ENCODE measurements at regions not wholly inside any gene's neighbourhood (a gene's known extent, or its start where the extent isn't known, plus 50 kb on each side); places are given as distances from the start of the nearest gene placed in this dataset.

DNA sequence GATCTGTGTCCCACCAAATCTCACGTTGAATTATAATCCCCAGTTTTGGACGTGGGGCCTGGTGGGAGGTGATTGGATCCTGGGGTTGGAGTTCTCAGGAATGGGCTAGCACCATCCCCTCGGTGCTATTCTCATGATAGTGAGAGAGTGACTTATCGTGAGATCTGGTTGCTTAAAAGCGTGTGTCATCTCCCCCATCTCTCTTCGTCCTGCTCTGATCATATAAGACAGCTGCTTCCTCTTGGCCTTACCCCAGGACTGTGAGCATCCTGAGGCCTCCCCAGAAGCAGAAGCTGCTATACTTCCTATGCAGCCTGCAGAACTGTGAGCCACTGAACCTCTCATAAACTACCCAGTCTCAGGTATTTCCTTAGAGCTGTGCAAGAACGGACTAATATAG, 163.7 kb upstream of the NDUFV2 start:
- DNase-seq (ENCODE audit: low spot score), result no peak
- in situ Hi-C loops (cut with MboI; ENCODE audit: low pct_unique_long_range_greater_than_20kb, low sequenced_read_pairs, unreplicated experiment), result no loop called here

DNA sequence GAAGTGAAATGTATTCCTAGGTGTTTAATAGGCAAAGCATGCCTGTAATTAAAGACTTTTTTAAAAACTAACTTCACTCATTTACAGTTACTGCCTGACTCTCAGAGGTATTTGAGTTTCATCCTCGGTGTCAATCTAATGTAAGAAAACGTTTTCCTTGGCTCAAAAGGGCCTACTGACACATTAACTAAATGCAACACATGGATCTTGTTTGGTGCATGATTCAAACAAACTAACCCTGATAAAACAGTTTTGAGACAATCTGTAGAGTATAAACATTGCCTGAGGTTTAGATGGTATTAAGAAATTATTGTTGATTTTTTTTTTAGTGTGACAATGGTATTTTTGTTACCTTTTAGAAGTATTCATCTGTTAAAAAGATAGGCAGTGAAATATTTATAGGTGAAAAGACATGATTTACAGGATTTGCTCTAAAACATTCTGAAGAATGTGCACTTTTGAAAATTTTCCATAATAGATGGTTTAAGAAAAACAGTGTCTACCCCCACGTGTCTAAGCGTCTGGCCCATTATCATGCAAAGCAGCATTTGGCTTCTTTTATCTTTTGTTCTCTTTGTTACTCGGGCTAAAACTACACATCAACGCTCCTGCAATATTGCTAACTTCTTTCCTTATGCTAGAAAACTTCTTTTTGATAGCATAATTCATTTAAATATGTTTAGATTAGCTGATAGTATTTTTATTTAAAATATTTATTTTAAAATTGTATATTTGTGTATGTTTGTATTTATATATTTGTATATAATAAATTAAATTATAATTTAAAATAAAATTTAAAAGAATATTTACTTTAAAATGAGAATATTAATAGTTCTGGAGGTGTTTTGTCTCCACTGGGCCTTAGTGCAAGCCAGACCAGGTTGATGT, 160.2 kb upstream of the NDUFV2 start:
- in situ Hi-C loops (cut with MboI; ENCODE audit: low pct_unique_long_range_greater_than_20kb, low sequenced_read_pairs, unreplicated experiment), result no loop called here

More for the DNA sequence above, 163.7 kb upstream of the NDUFV2 start:
- TF ChIP-seq, protein P1, sequence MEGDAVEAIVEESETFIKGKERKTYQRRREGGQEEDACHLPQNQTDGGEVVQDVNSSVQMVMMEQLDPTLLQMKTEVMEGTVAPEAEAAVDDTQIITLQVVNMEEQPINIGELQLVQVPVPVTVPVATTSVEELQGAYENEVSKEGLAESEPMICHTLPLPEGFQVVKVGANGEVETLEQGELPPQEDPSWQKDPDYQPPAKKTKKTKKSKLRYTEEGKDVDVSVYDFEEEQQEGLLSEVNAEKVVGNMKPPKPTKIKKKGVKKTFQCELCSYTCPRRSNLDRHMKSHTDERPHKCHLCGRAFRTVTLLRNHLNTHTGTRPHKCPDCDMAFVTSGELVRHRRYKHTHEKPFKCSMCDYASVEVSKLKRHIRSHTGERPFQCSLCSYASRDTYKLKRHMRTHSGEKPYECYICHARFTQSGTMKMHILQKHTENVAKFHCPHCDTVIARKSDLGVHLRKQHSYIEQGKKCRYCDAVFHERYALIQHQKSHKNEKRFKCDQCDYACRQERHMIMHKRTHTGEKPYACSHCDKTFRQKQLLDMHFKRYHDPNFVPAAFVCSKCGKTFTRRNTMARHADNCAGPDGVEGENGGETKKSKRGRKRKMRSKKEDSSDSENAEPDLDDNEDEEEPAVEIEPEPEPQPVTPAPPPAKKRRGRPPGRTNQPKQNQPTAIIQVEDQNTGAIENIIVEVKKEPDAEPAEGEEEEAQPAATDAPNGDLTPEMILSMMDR (IDR thresholded peaks at IDR 0.05; ENCODE audit: extremely low read depth, insufficient read depth, missing control alignments), result no peak

DNA sequence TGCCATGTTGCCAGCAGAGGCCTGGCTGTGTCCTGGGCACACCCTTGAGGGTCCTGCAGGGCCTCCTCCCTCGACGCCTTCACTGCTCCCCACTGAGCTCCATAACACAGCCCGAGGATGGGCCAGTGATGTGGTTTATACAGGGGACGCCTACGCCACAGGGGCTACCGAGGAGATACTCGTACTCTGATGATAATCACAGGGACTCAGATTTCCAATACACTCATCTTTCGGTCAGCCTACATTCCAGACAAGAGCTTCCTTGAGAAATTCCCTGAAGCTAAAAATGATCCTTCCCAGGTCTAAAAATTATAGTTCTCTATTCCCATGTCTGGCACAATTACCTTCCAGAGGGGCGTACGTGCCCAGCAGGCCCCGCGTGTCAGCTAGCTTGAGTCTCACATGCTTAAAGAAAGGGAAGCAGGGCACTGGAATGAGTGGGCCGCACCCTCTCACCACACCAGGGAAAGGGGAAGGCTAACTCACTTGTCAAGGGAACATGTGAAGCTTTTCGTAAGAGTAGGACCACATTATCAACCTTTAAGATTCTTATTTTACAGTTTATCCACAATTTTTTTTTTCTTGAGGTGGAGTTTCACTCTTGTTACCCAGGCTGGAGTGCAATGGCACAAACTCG, 159.5 kb upstream of the NDUFV2 start:
- DNase-seq (ENCODE audit: low spot score), result no peak
- TF ChIP-seq, protein P1 (IDR thresholded peaks at IDR 0.05; ENCODE audit: extremely low read depth, insufficient read depth, missing control alignments), result no peak
- in situ Hi-C loops (cut with MboI; ENCODE audit: low pct_unique_long_range_greater_than_20kb, low sequenced_read_pairs, unreplicated experiment), result no loop called here

More for the DNA sequence above, 160.2 kb upstream of the NDUFV2 start:
- TF ChIP-seq, protein P1 (IDR thresholded peaks at IDR 0.05; ENCODE audit: extremely low read depth, insufficient read depth, missing control alignments), result no peak
- no peak for DNase-seq (ENCODE audit: low spot score)

DNA sequence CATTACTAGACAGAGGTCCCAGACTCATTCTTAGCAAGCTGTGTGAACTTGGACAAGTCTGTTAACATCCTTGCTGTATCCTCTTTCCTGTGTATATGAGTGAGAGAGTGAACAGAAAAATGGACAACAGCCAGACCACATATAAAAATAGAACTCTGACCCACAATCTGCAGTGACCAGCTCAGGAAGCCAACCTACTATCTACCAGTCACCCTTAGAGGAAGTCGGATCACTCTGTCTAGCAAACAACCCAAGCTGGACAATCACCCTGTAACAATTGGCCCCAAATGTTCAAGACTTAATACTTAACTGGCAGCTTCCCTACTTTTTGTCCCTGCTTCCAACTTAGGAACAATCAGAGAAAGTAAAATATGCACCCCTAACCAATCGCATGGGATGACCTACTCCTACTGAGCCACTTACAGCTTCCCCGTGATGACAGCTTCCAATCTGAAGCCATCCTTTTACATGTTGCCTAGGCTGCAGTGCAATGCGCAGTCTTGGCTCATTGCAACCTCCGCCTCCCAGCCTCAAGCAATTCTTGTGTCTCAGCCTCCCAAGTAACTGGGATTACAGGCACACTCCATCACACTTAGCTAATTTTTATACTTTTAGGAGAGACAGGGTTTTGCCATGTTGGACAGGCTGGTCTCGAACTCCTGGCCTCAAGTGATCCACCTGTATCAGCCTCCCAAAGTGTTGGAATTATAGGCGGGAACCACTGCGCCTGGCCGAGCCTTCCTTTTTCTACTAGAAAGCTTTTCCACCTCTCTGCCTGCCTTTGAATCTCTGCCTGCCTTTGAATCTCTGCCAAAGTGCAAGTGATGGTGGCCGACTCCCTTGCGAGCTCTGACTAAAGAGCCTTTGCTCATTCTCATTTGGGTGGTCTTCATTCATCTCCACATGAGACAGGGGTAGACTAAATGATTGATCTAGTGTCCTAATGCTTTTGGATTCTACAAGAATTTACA, 158.3 kb upstream of the NDUFV2 start:
- TF ChIP-seq, protein P1 (IDR thresholded peaks at IDR 0.05; ENCODE audit: extremely low read depth, insufficient read depth, missing control alignments), result no peak
- DNase-seq (ENCODE audit: low spot score), result no peak
- in situ Hi-C loops (cut with MboI; ENCODE audit: low pct_unique_long_range_greater_than_20kb, low sequenced_read_pairs, unreplicated experiment), result no loop called here

DNA sequence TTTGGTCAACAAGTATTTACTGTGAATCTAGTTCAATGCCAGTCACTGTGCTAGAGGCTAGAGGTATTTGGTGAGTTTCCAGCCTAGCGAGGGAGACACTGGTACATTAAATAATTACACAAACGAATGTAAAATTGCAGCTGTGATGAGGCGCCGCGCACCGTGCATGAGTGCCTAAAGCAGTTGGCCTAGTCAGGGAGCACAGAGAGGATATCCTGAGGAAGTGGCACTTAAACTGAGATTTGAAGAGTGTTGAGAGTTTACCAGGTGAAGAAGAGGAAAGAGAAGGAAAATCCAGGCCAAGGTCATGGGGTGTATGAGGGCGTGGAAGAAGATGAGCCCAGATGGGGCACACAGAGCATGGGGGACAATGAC, 157.6 kb upstream of the NDUFV2 start:
- TF ChIP-seq, protein P1 (IDR thresholded peaks at IDR 0.05; ENCODE audit: extremely low read depth, insufficient read depth, missing control alignments), result no peak
- no peak for DNase-seq (ENCODE audit: low spot score)
- in situ Hi-C loops (cut with MboI; ENCODE audit: low pct_unique_long_range_greater_than_20kb, low sequenced_read_pairs, unreplicated experiment), result no loop called here

DNA sequence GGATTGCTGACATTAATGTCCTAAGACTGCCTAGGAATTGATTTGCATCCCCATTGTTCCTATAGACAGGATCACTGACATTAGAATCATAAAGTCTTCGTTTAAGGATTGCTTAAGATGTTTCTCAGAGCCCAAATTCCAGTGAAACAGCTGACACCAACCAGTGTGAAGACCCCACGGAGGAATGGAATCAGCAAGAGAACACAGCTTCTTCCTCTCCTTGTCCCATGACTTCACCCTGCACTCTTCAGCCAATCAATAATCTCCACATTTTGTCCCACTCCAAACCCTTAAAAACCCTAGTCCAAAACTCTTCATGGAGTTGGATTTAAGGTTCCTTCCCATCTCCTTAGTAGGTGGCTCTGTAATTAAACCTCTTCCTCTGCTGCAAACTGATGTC, 157.0 kb upstream of the NDUFV2 start:
- in situ Hi-C loops (cut with MboI; ENCODE audit: low pct_unique_long_range_greater_than_20kb, low sequenced_read_pairs, unreplicated experiment), result no loop called here
- DNase-seq (ENCODE audit: low spot score), result no peak
- TF ChIP-seq, protein P1 (IDR thresholded peaks at IDR 0.05; ENCODE audit: extremely low read depth, insufficient read depth, missing control alignments), result no peak
